ENCODE measurements at regions not wholly inside any gene's neighbourhood (a gene's known extent, or its start where the extent isn't known, plus 50 kb on each side); places are given as distances from the start of the nearest gene placed in this dataset.
"Not testable (repeated sequence)": the region's sequence is repeated elsewhere in the genome, so short reads cannot be mapped to it uniquely, and the experiment has no call there.

DNA sequence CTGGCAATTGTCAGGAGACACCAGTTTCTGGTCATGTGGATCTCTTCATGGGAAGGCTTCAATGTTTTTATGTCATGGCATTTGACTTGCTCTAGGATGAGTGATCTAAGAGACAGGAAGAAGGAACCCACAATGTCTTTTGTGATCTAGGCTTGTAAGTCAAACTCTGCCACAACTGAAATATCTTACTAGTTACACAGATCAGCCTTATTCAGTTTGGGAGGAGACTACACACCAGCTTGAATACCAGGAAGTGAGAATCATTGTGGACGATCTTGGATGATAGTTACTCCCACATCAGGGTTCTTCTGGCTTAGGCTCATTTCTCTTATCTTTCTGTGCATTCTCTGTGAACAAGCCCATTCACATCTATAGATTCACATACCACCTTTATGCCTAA, 236.2 kb upstream of the FBXO33 start:
- DNase-seq (ENCODE audit: low spot score) = no peak

DNA sequence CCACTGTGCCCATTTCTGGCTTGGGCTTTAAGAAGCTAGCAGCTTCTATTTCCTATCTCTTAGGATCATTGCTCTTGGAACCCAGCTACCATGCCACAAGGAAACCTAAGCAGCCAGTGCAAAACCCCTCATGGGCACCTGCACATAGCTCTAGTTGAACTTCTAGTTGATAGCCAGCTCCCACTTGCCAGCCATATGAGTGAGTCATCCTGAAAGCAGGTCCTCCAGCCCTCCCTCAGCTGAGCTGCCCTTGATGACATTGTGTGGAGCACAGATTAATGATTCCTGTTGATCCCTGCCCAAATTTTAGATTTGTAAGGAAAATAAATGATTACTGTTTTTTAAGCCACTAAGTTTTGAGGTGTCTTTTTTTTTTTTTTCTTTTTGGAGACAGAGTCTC, 234.2 kb upstream of the FBXO33 start:
- DNase-seq (ENCODE audit: low spot score) = no peak

DNA sequence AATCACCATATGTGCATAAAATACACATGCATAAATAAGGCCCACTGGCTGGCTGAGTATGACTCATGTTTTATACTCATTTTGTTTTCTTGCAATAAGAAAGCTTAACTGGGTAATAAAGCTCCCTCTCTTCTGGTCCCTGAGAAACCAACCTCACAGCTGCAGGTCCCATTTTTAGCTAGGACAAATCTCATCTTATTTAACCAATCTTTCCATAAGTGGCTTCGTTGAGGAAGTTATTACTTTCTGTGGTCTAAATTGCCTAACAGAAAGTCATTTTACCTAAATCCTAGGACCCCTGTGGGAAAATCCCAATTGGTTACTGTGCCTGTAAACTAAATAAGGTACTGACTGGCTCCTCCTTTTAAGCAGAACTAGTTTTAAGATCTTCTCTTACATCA, 232.8 kb upstream of the FBXO33 start:
- no peak for DNase-seq (ENCODE audit: low spot score)

DNA sequence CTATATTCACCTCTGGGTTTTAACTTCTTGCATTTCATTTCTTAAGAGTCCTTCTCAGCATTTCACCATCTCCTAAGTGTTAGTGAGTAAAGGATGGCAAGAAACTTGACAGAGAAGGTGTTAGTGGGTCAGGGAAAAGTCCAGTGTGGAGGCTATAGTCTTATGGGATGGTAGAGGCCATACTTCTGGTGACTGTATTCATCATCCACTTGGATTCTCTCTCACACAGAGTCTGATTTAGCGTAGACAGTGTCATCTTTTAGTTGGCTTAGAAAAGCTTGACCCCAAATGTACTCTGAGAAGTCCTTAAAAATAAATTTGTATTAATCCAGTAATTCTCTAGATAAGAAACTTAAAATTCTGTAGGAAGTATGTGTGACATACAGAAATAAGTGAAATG, 232.4 kb upstream of the FBXO33 start:
- DNase-seq (ENCODE audit: low spot score) = no peak

DNA sequence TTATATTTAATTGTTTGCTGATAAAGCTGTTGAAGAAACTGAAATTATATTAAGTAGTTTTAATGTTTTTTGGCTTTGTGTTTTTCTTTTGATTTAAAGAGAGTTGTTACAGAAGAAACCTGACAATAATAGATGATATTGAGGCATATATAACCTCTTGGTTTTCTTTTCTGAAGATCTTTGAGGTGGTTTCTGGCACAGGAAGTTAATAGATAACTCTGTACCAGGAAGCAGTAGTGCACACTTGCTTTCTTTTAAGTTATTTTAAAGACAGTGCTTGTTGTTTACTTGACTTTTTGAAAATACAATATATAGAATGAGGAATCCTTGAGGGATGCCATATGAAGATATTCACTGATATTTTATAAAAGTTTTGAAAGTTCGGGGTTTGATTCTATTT, 209.0 kb upstream of the FBXO33 start:
- DNase-seq (ENCODE audit: low spot score) = no peak

DNA sequence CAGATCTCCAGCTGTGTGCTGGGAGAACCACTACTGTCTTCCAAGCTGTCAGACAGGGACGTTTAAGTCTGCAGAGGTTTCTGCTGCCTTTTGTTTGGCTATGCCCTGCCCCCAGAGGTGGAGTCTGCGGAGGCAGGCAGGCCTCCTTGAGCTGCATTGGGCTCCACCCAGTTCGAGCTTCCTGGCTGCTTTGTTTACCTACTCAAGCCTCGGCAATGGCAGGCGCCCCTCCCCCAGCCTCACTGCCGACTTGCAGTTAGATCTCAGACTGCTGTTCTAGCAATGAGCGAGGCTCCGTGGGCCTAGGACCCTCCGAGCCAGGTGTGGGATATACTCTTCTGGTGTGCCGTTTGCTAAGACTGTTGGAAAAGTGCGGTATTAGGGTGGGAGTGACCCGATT, 206.8 kb upstream of the FBXO33 start:
- DNase-seq (ENCODE audit: low spot score) = not testable (repeated sequence)

DNA sequence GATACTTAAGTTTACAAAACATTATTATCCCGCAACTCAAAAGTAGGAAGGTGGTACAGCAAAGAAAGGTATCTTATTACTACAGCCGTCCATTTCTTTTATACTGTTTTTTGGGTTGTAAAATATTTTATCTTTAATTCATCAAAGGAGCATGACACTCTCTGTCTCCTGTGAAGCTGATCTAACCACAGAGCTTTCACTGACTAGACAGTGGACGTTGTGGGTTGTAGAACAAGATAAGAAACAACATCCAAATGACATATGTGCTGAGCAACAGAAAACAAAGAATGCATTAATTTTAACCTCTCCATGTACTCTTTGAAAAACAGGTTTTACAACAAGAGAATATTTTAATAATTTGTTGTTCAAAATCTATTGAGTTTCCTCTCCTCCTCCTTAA, 195.9 kb upstream of the FBXO33 start:
- no peak for DNase-seq (ENCODE audit: low spot score)

DNA sequence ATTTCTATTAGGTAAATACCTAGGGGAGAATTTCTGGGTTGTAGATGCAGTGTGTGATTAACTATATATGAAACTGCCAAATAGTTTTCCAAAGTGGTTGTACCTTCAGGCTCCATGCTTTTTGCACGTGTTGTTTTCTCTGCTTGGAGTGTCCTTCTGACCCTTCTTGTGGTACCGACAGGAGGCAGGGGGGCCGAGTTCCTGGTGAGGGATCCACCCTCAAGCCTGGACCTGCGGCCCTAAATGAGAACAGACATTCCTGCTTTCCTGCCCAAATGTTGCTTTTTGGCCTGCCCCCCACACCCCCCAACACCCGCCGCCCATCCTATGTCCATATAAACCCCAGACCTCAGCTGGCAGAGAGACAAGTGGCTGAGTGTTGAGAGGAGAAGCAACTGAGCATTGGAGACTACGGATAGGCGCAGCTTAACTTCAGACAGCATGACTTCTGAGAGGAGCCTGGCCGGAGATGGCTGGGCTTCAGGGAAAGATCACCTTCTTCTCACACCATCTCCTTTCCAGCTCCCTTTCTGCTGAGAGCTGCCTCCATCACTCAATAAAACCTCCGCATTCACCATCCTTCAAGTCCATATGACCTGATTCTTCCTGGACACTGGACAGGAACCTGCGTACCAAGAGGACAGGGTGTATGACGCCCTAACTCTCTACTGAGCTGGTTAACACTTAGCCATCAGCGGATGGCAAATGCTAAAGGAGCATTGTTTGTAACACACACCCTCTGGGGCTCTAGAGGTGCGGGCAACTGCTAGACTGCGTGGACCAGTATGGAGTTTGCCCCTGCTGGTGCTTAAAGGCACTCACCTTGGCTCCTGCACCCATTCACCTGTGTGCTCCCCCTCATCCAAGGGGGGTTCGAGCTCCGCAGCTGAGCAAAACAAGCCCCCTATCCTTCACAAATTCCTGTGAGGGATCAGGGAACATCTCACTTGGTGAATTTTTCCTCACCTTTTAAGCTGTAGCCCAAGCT, 194.7 kb upstream of the FBXO33 start:
- no peak for DNase-seq (ENCODE audit: low spot score)

DNA sequence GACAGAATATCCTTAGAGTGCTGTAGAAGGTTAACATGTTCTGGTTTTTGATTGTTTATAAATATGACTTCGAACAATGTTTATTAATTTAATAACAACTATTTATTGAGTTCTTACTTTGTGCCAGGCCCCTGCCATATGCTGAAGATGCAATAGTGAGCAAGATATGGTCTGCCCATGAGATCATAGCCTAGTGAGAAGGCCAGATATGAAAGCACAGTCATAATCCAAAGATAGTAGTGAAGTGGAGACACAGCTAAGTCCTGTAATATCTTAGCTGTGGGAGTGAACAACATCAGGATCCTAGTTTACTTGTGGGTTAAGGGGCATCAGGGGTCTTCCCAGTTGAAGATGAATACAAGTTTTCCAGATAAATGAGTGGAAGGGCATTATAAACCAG, 189.4 kb upstream of the FBXO33 start:
- no peak for DNase-seq (ENCODE audit: low spot score)

DNA sequence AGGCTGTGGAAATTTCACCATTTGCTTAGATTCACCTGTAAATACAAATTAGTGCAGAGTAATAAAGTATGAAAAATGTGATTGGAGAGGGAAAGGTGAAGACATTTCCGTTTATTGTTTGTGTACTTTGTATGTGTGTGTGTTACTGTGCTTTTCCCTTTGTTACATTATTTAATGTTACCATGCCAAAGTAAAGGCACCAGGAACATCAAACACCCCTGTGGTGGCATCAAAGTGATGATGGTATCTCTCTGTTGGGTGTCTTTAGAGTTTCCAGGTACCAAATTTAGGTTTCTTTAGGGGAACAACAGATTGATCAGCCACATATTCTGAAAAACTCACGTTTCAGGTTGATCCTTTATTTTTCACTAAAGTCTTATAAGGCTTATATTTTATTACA, 189.0 kb upstream of the FBXO33 start:
- no peak for DNase-seq (ENCODE audit: low spot score)

DNA sequence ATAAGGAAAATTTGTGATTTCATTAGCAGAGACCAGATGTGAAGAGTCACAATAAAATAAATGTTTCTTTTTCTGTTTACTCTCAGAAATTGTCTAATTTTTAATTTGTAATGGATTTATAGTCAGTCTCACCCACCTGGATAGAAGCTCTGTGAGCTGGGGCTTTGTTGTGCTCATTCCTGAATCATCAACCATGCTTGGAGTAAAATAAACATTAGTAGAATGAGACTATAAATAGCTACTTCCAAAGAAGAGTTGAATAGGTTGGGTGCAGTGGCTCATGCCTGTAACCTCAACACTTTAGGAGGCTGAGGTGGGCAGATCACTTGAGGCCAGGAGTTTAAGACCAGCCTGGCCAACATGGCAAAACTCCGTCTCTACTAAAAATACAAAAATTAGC, 185.3 kb upstream of the FBXO33 start:
- no peak for DNase-seq (ENCODE audit: low spot score)

DNA sequence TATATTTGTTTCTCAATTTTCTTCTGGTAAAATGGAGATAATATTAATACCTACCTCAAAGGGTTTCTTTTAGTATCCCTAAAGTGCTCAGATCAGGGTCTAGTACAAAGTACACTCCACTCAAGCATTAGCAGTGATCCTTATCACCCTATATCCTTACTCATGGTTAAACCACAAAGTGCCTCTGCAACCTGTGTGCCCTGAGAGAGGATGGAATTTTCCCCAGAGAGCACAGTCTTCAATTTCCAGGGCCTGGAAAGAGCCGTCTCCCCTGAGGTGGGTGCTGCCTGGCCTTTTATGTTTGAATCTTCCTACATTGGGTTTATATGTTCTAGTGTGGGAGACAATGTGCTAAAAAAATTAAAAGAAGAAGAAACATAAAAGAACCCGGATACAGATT, 183.1 kb upstream of the FBXO33 start:
- DNase-seq (ENCODE audit: low spot score) = no peak

DNA sequence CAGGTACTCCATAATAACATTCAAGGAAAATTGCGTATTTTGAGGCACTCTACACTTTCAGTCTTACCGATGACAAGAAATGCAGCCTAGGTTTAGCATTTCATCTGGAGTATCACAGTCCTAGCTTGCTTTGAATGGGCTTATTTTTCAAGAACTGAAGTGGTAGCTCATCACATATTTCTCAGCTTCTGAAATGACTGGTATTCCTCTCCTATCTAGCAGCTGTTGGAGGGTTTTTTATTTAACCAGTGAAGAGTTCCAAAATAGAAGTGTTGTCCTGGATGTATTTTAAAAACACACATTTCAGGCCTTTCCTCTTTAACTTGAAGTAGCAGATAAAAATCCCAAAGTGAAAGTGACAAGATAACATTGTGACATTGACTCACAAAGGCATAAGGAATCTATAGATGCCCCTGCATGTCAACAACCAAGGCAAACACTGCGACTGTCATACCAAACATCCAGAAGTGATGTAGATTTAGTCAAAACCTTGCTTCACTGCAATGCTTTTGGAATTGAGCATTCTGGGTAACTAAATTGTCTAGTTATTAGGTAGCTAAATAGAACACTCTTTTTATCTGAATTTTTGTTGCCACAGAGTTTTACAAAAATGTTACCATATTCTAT, 182.2 kb upstream of the FBXO33 start:
- no peak for DNase-seq (ENCODE audit: low spot score)

DNA sequence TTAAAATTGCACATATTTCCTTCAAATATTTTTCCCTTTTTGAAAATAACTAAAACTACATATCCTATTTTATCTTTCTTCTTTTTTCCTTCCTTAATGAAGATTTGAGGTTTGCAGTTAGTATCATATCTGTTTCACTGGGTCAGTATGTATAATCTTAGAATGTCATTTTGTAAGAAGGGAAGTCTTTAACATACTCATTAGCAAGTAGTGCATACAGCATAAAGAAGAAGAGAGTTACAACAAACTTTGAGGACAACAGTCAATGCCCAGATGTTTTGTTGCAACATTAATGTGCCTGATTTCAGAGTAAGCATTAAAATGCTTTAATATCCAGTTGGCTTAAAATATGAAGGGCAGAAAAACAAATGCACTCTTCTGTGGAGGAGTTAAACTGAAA, 176.9 kb upstream of the FBXO33 start:
- no peak for DNase-seq (ENCODE audit: low spot score)

DNA sequence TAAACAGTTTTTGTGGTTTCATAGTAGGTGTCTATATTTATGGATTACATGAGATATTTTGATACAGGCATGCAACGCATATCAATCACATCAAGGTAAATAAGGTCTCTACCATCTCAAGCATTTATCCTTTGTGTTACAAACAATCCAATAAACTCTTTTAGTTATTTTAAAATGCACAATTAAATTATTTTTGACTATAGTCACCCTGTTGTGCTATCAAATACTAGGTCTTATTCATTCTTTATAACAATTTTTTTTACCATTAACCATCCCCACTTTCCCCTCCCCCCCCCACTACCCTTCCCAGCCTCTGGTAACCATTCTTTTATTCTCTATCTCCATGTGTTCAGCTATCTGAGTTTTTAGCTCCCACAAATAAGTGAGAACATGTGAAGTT, 175.7 kb upstream of the FBXO33 start:
- DNase-seq (ENCODE audit: low spot score) = no peak

DNA sequence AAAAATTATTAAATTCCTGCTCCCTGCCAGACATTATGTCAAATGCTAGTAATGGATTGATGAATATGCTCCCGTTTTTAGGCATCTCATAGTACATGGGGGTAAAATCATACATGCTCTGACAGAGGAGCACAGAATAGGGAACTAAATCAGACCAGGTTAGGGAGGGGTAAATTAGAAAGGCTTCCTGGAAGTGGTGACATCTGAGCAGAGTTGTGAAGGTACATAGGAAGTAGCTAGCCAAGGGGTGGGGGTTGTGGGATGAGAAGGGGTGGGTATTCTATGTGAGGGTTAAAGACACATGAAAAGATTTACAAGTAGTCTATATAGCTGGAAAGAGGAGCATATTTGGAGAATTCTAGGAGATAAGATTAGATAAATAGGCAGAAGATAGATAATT, 171.7 kb upstream of the FBXO33 start:
- no peak for DNase-seq (ENCODE audit: low spot score)

DNA sequence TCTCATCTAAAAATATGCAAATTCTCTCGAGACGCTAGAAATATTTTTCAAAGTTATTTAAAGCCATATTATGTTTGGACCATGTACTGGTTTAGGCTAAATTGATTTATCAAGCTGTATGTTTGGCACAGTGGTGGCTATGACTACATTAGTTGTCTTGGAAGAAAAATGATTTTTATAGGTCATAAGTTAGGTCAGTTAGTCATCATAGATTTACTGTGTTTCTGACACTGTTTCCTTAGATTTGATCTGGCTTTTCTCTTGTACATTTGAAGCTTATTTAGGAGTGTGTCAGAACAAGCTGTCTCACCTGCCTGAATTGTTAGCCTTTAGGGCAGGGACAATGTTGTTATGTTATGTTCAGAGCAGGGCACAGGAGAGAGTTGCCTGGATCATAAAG, 161.1 kb upstream of the FBXO33 start:
- DNase-seq (ENCODE audit: low spot score) = no peak

DNA sequence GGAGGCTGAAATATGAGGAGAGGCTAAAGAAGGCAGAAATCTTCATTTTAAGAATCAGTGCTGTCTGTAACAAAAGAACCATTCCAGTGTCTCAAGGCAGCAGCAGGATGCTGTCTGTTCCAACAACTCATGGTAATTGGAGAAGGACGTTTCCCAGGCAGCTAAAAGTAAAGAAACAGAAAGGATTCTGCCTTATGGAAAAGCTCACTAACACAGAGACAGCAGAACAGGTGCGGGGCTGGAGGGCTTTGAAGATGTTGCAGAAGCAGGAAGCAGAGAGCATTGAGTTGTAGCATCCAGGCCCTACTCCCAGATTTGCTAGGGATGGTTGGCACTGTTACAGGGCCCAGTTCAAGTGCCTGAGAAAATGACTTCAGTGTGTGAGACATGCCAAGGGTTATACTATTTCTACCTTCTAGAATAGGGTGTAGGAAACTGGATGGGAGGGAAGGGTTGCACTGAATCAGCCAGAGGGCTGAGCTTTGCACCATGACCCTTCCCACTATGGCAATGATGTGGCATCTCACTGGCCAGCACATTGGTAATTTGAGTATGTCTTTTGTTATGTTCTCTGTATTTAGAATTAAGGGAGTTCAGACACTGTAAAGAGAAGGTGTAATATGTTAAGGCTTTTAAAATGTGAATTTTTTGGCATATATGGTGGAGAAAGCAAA, 160.0 kb upstream of the FBXO33 start:
- DNase-seq (ENCODE audit: low spot score) = no peak

DNA sequence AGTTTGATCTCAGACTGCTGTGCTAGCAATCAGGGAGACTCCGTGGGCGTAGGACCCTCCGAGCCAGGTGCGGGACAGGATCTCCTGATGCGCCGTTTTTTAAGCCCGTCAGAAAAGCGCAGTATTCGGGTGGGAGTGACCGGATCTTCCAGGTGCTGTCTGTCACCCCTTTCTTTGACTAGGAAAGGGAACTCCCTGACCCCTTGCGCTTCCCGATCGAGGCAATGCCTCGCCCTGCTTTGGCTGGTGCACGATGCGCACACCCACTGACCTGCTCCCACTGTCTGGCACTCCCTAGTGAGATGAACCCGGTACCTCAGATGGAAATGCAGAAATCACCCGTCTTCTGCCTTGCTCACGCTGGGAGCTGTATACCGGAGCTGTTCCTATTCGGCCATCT, 157.6 kb upstream of the FBXO33 start:
- not testable (repeated sequence) for DNase-seq (ENCODE audit: low spot score)

DNA sequence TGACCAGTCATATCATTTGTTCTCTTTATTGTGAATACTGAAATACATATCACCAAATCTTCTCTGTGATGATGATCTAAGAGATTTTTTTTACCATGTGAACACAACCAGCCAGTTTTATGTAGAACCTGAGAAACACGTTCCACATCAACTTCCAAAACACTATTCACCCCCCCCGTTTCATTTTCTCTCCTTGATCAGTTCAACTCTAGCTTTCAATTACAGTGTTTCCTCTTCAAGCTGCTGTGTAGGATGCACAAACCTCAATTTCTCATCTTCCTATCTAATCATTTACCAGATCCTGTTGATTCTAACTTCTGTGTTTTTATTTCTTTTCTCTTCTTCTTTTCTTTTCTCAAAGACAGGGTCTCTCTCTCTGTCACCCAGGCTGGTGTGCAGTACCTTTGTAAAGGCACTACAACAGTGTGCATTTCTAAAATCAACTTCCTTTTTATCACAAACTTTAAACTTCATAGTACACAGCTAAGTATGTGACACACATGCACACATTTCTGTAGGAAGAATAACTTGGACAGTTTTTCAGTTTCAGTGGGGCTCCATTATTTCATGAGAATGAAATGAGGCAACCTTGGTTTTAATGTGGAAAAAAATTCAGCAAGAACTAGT, 149.9 kb upstream of the FBXO33 start:
- no peak for DNase-seq (ENCODE audit: low spot score)

DNA sequence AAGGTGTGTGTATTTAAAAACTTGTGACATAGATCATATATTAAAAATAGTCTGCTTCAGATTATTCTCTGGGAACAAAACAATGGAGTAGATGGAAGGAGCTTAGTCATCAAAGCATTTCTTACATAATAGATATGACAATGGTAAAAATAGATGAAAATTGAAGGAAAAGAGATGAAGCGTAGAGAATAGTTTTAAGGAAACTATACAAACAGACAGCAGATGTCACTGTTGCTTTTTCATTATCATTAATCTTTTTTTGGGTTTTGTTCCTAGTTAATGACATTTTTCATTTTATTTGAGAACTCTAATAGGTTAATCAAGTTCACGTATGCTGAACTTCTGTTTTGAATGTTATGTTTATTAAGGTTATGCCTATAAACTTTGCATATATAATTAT, 149.2 kb upstream of the FBXO33 start:
- DNase-seq (ENCODE audit: low spot score) = no peak

DNA sequence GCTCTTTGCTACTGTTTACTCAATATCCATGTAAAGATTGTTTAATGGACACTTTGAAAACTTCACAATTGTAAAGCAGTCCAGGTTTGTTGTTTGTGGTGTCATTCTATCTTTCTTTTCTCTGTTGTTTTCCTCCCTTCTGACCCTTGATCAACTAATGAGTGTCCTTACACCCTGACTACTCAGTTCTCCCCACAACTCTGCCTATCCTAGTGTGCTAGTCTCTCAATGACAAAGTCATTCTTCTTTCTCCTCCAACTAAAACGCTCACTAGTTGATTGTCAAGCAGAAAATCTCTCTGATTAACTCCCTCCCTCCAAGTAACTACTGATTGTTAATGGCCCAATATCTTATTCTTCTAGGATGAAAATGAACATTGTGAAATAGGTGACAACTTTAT, 148.5 kb upstream of the FBXO33 start:
- DNase-seq (ENCODE audit: low spot score) = no peak

DNA sequence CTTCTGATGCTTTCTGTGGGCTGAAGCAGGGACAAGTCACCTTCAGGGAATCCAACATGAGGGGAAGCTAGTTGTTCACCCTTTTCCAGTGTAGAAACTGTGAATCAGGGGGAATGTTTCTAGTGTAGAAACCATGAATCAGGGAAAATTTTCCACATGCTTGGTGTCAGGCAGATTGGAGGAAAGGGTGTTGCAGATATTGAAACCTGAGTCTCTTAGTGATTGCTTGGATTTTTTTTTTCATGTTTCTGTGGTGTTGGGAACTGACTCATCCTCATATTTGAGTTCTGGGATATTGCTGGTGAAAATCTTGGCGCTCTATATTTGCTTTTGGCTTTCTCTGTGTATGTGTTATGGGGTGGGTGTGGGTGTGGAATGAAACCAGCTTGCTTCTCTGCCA, 144.5 kb upstream of the FBXO33 start:
- no peak for DNase-seq (ENCODE audit: low spot score)
